Stimulated activated CD8-positive, alpha-beta memory T cell treated with anti-CD3 and anti-CD28 coated beads, Interleukin-7, amount 100 ng/mL, for 48 hours (primary cell): ENCODE measurements at regions not wholly inside any gene's neighbourhood (a gene's known extent, or its start where the extent isn't known, plus 50 kb on each side); places are given as distances from the start of the nearest gene placed in this dataset.

ENCODE experiments used
- DNase-seq, 2 donors: peaks; one replicate each; pipeline ENCODE4 v3.0.0-alpha.2; 2020; ENCODE audit warnings: low read depth in 1 of 2; ENCODE audit errors: extremely low read depth in 1 of 2

GRCh38 chr12:124388038-124388671 lies 93.3 kb downstream of the RFLNA start:
- DNase-seq = no peak

- no peak for DNase-seq
Observed at GRCh38 chr12:124387528-124387911, 92.6 kb downstream of the RFLNA start.

- DNase-seq = no peak
Observed at GRCh38 chr12:124386661-124387527, 92.0 kb downstream of the RFLNA start.

- DNase-seq = no peak
Observed at GRCh38 chr12:124386059-124386458, 91.2 kb downstream of the RFLNA start.

- DNase-seq = no peak
Observed at GRCh38 chr12:124385219-124385969, 90.5 kb downstream of the RFLNA start.

GRCh38 chr12:124384299-124384894 lies 89.5 kb downstream of the RFLNA start:
- no peak for DNase-seq

GRCh38 chr12:124383028-124383427 lies 88.1 kb downstream of the RFLNA start:
- DNase-seq = no peak

- no peak for DNase-seq
Observed at GRCh38 chr12:124381456-124382296, 86.8 kb downstream of the RFLNA start.

GRCh38 chr12:124380796-124381455 lies 86.0 kb downstream of the RFLNA start:
- no peak for DNase-seq

- no peak for DNase-seq
Observed at GRCh38 chr12:124379938-124380754, 85.3 kb downstream of the RFLNA start.

GRCh38 chr12:124379379-124379937 lies 84.6 kb downstream of the RFLNA start:
- no peak for DNase-seq

GRCh38 chr12:124378926-124379325 lies 84.0 kb downstream of the RFLNA start:
- DNase-seq = no peak

GRCh38 chr12:124377981-124378509 lies 83.2 kb downstream of the RFLNA start:
- no peak for DNase-seq

GRCh38 chr12:124376435-124376834 lies 81.5 kb downstream of the RFLNA start:
- no peak for DNase-seq

GRCh38 chr12:124375789-124376175 lies 80.9 kb downstream of the RFLNA start:
- DNase-seq = no peak

- DNase-seq = no peak
Observed at GRCh38 chr12:124375141-124375788, 80.4 kb downstream of the RFLNA start.

GRCh38 chr12:124374567-124374966 lies 79.7 kb downstream of the RFLNA start:
- DNase-seq = no peak

- DNase-seq = no peak
Observed at GRCh38 chr12:124374147-124374546, 79.3 kb downstream of the RFLNA start.
